Adipocyte (in vitro differentiated cells): ENCODE measurements at regions not wholly inside any gene's neighbourhood (a gene's known extent, or its start where the extent isn't known, plus 50 kb on each side); places are given as distances from the start of the nearest gene placed in this dataset.
A peak's percentile ranks its signal among the peaks of the same experiment; 100 is the strongest.

Experiments used
- DNase-seq: peaks from one replicate; pipeline ENCODE4 v3.0.0-alpha.2; 2015; ENCODE audit warnings: low read depth
- H3K27me3 ChIP-seq: replicated peaks from 2 replicates; pipeline ENCODE4 v1.7.0; 2013; ENCODE audit warnings: mild to moderate bottlenecking, low read length, moderate library complexity; ENCODE audit not compliant: control insufficient read depth, insufficient read depth
- H3K36me3 ChIP-seq: 2 replicates; pipeline ENCODE4 v1.7.0; 2013; ENCODE audit warnings: low read length, mild to moderate bottlenecking, moderate library complexity; ENCODE audit not compliant: control insufficient read depth, insufficient read depth, severe bottlenecking
- H3K4me1 ChIP-seq: 2 replicates; pipeline ENCODE4 v1.7.0; 2013; ENCODE audit warnings: mild to moderate bottlenecking, low read length, moderate library complexity; ENCODE audit not compliant: control insufficient read depth, insufficient read depth
- H3K4me3 ChIP-seq: 2 replicates; pipeline ENCODE4 v1.7.0; 2013; ENCODE audit warnings: mild to moderate bottlenecking, low read length, moderate library complexity
- H3K9ac ChIP-seq: 2 replicates; pipeline ENCODE4 v1.7.0; 2013; ENCODE audit warnings: mild to moderate bottlenecking, low read length, moderate library complexity
- H3K9me3 ChIP-seq: 2 replicates; pipeline ENCODE4 v1.7.0; 2013; ENCODE audit warnings: mild to moderate bottlenecking, low read length, moderate library complexity; ENCODE audit not compliant: control insufficient read depth

GRCh38 chr6:91719414-91719813, 1132.5 kb upstream of the MAP3K7 start:
- DNase-seq: no peak
- Histone ChIP-seq H3K27me3 (no peaks in the 10 kb centered on the region), H3K36me3 (no peaks in the 10 kb centered on the region), H3K9ac (no peak overlapping the region), H3K4me1 (no peaks in the 10 kb centered on the region), H3K4me3 (no peak overlapping the region), H3K9me3 (peaks cover 3% of the 10 kb centered on the region)

DNA sequence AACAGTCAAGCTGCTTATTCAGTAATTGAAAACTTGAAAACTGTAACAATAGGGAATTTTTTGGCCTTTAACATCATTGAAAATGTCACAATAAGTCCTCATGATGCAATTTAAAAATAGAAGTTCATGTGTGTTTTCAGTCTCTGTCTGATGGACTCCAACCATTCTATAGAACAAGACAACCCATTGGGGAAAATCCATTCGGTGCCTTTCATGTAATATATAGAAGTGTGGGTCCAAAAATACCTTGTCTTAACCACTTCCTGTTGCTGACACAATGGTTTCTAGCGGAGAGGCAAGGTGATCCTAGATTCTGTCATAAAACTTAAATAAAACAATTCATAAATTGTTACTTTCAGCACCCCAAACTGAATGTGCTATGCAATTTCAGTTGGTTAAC, 1131.3 kb upstream of the MAP3K7 start:
- no peak for DNase-seq
- Histone ChIP-seq H3K36me3 (no peaks in the 10 kb centered on the region), H3K4me1 (no peaks in the 10 kb centered on the region), H3K9me3 (peaks cover 3% of the 10 kb centered on the region), H3K27me3 (no peaks in the 10 kb centered on the region), H3K4me3 (no peak overlapping the region), H3K9ac (no peak overlapping the region)

DNA sequence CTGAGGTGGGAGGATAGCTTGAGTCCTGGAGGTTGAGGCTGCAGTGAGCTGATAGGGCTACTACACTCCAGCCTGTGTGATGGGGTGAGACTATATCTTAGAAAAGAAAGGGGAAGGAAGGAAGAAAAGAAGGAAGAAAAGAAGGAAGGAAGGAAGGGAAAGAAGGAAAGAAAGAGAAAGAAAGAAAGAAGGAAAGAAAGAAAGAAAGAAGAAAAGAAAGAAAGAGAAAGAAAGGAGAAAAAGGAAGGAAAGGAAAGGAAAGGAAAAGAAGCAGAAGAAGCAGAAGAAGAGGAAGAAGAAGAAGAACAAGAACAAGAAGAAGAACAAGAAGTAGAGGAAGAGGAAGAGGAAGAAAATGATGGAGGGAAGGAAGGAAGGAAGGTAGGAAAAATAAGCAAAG, 1130.2 kb upstream of the MAP3K7 start:
- Histone ChIP-seq H3K4me3 (no peak overlapping the region), H3K9ac (no peak overlapping the region), H3K27me3 (no peaks in the 10 kb centered on the region), H3K36me3 (no peaks in the 10 kb centered on the region), H3K4me1 (no peaks in the 10 kb centered on the region), H3K9me3 (peaks cover 3% of the 10 kb centered on the region)
- DNase-seq: no peak

DNA sequence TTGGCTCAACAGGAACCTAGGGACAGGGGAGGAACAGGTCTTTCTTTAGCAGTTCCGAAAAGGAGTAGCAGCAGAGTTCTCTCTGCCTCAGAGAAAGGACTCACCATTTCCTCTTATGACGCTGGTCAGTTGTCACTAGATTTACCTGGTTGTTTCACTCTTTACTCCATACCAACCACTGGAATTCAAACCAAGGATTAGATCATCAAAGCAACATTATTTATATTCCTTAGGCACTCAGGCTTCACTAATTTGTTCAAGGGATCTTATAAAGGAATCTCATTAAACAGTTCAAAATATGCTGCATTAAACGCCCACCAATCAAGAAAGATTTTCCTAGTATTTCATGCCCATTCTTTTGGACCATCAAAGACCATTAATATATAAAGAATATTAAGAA, 1129.5 kb upstream of the MAP3K7 start:
- H3K4me3 ChIP-seq: no peak overlapping the region
- no peak overlapping the region for H3K9ac ChIP-seq
- peaks cover 3% of the 10 kb centered on the region for H3K9me3 ChIP-seq
- H3K4me1 ChIP-seq: no peaks in the 10 kb centered on the region
- no peaks in the 10 kb centered on the region for H3K27me3 ChIP-seq
- no peak for DNase-seq
- H3K36me3 ChIP-seq: no peaks in the 10 kb centered on the region

GRCh38 chr6:91715171-91715805, 1128.4 kb upstream of the MAP3K7 start:
- no peak overlapping the region for H3K4me3 ChIP-seq
- no peaks in the 10 kb centered on the region for H3K4me1 ChIP-seq
- DNase-seq: no peak
- H3K36me3 ChIP-seq: no peaks in the 10 kb centered on the region
- no peak overlapping the region for H3K9ac ChIP-seq
- peaks cover 3% of the 10 kb centered on the region for H3K9me3 ChIP-seq
- H3K27me3 ChIP-seq: no peaks in the 10 kb centered on the region

DNA sequence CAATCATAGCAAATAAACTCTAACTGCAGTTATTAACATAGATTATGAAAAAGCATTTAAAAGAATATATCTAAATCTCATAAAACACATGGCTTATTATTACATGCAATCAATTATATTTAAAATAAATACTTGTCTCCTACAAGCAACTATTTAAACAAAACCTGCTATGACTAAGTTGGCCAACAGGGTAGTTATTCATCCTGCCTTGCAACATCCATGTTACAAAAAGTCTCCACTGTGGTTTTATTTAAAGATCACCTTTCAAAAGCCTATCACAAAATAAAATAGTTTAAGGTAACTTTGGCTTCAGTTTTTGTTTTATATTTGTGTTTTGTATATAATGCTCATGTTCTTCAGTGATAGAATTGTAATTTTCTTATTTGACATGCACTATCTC, 1127.0 kb upstream of the MAP3K7 start:
- H3K36me3 ChIP-seq: no peaks in the 10 kb centered on the region
- no peak overlapping the region for H3K9ac ChIP-seq
- peaks cover 3% of the 10 kb centered on the region for H3K9me3 ChIP-seq

GRCh38 chr6:91711518-91711917, 1124.6 kb upstream of the MAP3K7 start:
- Histone ChIP-seq H3K4me1 (no peaks in the 10 kb centered on the region), H3K9me3 (no peaks in the 10 kb centered on the region)

More for the DNA sequence above, 1127.0 kb upstream of the MAP3K7 start:
- Histone ChIP-seq H3K4me3 (no peak overlapping the region), H3K4me1 (no peaks in the 10 kb centered on the region), H3K27me3 (no peaks in the 10 kb centered on the region)
- peak; percentile 1 for DNase-seq

DNA sequence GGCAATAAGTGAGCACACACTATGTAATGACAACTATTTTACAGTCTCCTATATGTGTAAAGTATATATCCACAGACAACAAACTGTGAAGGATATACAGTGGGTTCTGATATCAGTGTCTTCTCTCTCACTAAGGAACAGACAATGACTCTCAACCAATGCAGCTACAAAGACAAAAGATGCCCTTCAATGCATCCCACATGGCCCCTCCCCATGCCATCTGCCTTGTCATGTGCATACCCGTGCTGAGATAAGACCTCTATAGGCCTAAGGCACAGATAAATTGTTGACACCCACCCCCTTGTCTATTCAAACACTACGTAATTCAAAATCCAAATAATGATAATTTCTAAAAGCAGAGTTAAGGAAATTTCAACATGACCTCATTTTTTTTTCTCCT, 1123.5 kb upstream of the MAP3K7 start:
- Histone ChIP-seq H3K9me3 (no peaks in the 10 kb centered on the region), H3K4me3 (no peak overlapping the region), H3K9ac (no peak overlapping the region), H3K4me1 (no peaks in the 10 kb centered on the region), H3K36me3 (no peaks in the 10 kb centered on the region), H3K27me3 (no peaks in the 10 kb centered on the region)
- no peak for DNase-seq

More at GRCh38 chr6:91711518-91711917, 1124.6 kb upstream of the MAP3K7 start:
- Histone ChIP-seq H3K9ac (no peak overlapping the region), H3K4me3 (no peak overlapping the region), H3K36me3 (no peaks in the 10 kb centered on the region), H3K27me3 (no peaks in the 10 kb centered on the region)
- no peak for DNase-seq

GRCh38 chr6:91708534-91708933, 1121.7 kb upstream of the MAP3K7 start:
- Histone ChIP-seq H3K9ac (no peak overlapping the region), H3K4me1 (no peaks in the 10 kb centered on the region), H3K9me3 (no peaks in the 10 kb centered on the region), H3K4me3 (no peak overlapping the region), H3K27me3 (no peaks in the 10 kb centered on the region), H3K36me3 (no peaks in the 10 kb centered on the region)
- DNase-seq: no peak

DNA sequence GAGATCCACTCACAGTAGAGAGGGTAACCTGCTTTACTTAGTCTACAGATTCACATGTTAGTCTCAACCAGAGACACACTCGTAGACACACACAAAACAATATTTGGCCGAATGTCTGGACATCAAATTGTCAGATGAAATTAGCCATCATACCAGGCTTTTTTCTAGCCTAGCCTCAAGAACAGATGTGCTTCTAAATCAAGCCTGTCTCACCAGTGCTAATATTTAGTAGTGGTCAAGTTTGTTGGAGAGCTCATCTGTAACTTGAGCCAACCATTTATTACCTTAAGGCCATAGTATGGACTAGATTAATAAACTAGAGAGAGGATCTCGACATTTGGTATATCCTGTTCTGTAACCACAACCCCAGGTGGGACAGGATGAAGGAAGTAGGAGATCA, 1118.8 kb upstream of the MAP3K7 start:
- H3K4me1 ChIP-seq: no peaks in the 10 kb centered on the region
- no peak overlapping the region for H3K4me3 ChIP-seq
- H3K9ac ChIP-seq: no peak overlapping the region
- H3K9me3 ChIP-seq: no peaks in the 10 kb centered on the region
- no peaks in the 10 kb centered on the region for H3K36me3 ChIP-seq
- no peaks in the 10 kb centered on the region for H3K27me3 ChIP-seq
- DNase-seq: no peak

DNA sequence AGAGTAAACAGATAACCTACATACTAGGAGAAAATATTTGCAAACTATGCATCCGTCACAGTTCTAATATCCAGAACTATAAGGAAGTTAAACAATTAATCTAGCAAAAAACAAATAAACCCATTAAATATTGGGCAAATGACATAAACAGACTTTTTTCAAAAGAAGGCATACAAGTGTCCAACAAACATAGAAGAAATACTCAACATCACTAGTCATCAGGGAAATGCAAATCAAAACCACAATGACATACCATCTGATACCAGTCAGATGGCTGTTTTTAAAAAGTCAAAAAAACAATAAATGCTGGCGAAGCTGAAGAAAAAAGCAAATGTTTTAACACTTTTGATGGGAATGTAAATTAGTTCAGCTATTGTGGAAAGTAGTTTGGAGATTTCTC, 1117.7 kb upstream of the MAP3K7 start:
- Histone ChIP-seq H3K36me3 (no peaks in the 10 kb centered on the region), H3K9ac (no peak overlapping the region), H3K4me3 (no peak overlapping the region), H3K27me3 (no peaks in the 10 kb centered on the region), H3K9me3 (no peaks in the 10 kb centered on the region), H3K4me1 (no peaks in the 10 kb centered on the region)
- peak; percentile 37 for DNase-seq

DNA sequence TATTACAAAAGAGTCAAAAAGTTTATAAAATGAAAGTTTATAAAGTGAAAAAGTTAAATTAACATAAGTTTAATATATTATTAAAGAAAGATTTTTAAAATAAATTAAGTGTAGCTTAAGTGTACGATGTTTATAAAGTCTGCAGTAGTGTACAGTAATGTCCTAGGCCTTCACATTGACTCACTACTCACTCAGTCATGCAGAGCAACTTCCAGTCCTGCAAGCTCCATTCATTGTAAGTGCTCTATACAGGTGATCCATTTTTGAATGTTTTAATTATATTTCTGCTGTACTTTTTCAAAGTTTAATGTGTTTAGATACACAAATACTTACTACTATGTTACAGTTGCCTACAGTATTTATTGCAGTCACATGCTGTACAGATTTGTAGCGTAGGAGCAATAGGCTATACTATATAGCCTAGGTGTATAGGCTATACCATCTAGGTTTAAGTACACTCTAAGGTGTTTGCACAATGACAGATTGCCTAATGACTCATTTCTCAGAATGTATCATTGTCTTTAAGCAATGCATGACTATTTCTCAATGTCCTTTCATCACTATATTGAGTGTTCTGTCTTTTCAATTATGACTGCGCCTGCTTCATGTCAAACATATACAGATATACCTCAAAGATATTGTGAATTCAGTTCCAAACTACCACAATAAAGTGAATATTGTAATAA, 1110.3 kb upstream of the MAP3K7 start:
- Histone ChIP-seq H3K9ac (no peak overlapping the region), H3K9me3 (no peaks in the 10 kb centered on the region), H3K27me3 (no peaks in the 10 kb centered on the region), H3K36me3 (no peaks in the 10 kb centered on the region), H3K4me1 (no peaks in the 10 kb centered on the region), H3K4me3 (no peak overlapping the region)
- DNase-seq: no peak
